SK-N-SH (cell line): ENCODE measurements at regions not wholly inside any gene's neighbourhood (a gene's known extent, or its start where the extent isn't known, plus 50 kb on each side); places are given as distances from the start of the nearest gene placed in this dataset.

Source experiments
- CTCF ChIP-seq: fragments of 200-600 bp; sonication (generic); IDR thresholded peaks from 2 replicates; pipeline ENCODE4 v1.6.1; 2017; ENCODE audit warnings: antibody characterized with exemption, mild to moderate bottlenecking, moderate library complexity
- JUND ChIP-seq: IDR thresholded peaks from 2 replicates; pipeline ENCODE4 v1.4.0; 2012
- MEF2A ChIP-seq: IDR thresholded peaks from 2 replicates; pipeline ENCODE4 v1.4.0; 2012; ENCODE audit warnings: low read depth, borderline replicate concordance
- RFX5 ChIP-seq: IDR thresholded peaks from 2 replicates; pipeline ENCODE4 v1.6.1; 2012; ENCODE audit warnings: mild to moderate bottlenecking, improper control_type of control experiment, low read length
- USF2 ChIP-seq: fragments of 150-350 bp; IDR thresholded peaks from 2 replicates; pipeline ENCODE4 v1.6.1; 2017; ENCODE audit warnings: antibody characterized with exemption, low read length, low read depth, borderline replicate concordance
- ZBTB33 ChIP-seq: IDR thresholded peaks from 2 replicates; pipeline ENCODE4 v1.4.0; 2012; ENCODE audit warnings: low read depth, borderline replicate concordance

GRCh38 chr3:66644549-66644948, 143.7 kb upstream of the LRIG1 start:
- TF ChIP-seq CTCF: no peak
- TF ChIP-seq RFX5: no peak
- no peak for TF ChIP-seq USF2
- TF ChIP-seq JUND: no peak
- no peak for TF ChIP-seq ZBTB33
- no peak for TF ChIP-seq MEF2A
